Stimulated activated naive B cell treated with anti-CD40 and anti-IgM and Interleukin-4, amounts not matched to agents 10 μg/mL and 1 μg/mL and 100 μg/mL, for 72 hours (primary cell): ENCODE measurements at regions not wholly inside any gene's neighbourhood (a gene's known extent, or its start where the extent isn't known, plus 50 kb on each side); places are given as distances from the start of the nearest gene placed in this dataset.
"Not testable (repeated sequence)": the region's sequence is repeated elsewhere in the genome, so short reads cannot be mapped to it uniquely, and the experiment has no call there.

Experiments
- ATAC-seq, 2 donors: fragments of 150-1000 bp; cut with Tn5 transposase; replicated peaks; 2 replicates each; pipeline ENCODE4 v1.10.0; 2021; ENCODE audit warnings: moderate library complexity in 1 of 2
- DNase-seq: peaks from one replicate; pipeline ENCODE4 v3.0.0; 2021
- H3K27ac Mint-ChIP-seq: one replicate; pipeline ENCODE4 v1.8.0; 2022; ENCODE audit warnings: mild to moderate bottlenecking, mixed read lengths
- H3K27me3 Mint-ChIP-seq, 2 donors: one replicate each; pipeline ENCODE4 v1.8.0; 2022; ENCODE audit warnings: mixed read lengths in 2 of 2
- H3K36me3 Mint-ChIP-seq, 2 donors: one replicate each; pipeline ENCODE4 v1.8.0; 2022; ENCODE audit warnings: mixed read lengths in 2 of 2, mild to moderate bottlenecking in 1 of 2
- H3K4me1 Mint-ChIP-seq, 2 donors: one replicate each; pipeline ENCODE4 v1.8.0; 2022; ENCODE audit warnings: mixed read lengths in 2 of 2, mild to moderate bottlenecking in 1 of 2
- H3K4me3 Mint-ChIP-seq, 2 donors: one replicate each; pipeline ENCODE4 v1.8.0; 2022; ENCODE audit warnings: mild to moderate bottlenecking in 2 of 2, mixed read lengths in 2 of 2, moderate library complexity in 1 of 2
- H3K9me3 Mint-ChIP-seq, 2 donors: one replicate each; pipeline ENCODE4 v1.8.0; 2022; ENCODE audit warnings: mixed read lengths in 2 of 2, mild to moderate bottlenecking in 1 of 2

DNA sequence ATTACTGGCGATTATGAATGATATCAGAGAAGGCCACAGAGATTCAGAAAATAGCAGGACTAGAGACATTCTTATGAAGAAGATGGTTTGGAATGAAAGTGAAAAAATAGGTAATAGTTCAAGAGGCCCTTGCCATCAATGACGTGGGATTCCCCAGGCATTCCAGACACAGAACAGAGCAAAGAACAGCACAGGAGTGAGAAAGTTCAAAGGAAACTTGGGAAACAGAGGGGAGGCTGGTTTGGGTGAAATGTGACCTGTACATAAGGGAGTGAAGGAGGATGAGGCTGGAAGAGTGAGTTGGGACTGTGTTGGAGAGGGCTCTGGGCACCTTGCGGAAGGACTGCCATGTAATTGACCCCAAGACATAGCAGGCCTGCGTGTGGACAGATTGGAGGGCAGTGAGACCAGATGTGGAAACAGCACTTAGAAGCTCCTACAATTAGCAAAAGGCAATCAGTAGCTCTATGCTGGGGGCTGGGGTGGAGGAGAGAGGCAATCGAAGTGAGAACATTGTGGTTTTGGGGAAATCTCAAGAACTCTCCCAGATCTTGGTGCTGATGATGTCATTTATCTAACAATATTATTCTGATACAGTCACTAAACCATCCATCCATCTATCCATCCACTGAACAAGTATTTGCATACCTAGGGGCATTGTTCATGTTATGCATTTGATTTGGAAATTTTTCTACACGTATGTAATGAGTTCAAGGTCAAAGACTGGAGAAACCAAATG lies 365.3 kb upstream of the ZFHX3 start:
- H3K36me3 Mint-ChIP-seq, result no peaks in the 10 kb centered on the region
- H3K9me3 Mint-ChIP-seq, result peaks cover 0 to 2% of the 10 kb centered on the region in 2 donors
- no peak overlapping the region for H3K27ac Mint-ChIP-seq
- ATAC-seq, result no peak
- H3K4me3 Mint-ChIP-seq, result no peak overlapping the region
- no peak for DNase-seq
- no peaks in the 10 kb centered on the region for H3K4me1 Mint-ChIP-seq
- peaks cover 0 to 9% of the 10 kb centered on the region in 2 donors for H3K27me3 Mint-ChIP-seq

DNA sequence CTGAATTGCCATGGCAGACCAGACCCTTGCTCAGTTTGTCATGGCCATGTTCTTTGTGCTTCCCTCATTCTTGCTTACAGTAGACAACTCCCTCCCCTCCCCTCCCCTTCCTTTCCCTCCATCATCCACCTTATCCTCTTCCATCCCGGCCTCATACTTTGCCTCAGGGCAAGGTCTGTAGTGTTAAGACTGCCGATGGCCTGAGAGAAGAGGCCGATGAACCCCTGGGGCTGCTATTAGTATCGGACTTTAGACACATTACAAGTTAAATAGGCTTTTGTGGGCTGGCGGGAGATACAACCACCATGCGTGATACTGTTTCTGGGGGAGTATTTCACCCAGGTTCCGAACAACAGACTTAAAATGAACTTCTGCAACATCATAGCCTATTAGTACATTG lies 364.5 kb upstream of the ZFHX3 start:
- Mint-ChIP-seq H3K36me3 (no peaks in the 10 kb centered on the region), H3K4me1 (no peaks in the 10 kb centered on the region)
- ATAC-seq, result no peak

GRCh38 chr16:73408716-73409115 lies 360.8 kb upstream of the ZFHX3 start:
- no peak for ATAC-seq
- Mint-ChIP-seq H3K27me3 (peaks cover 0 to 9% of the 10 kb centered on the region in 2 donors), H3K4me3 (no peak overlapping the region), H3K36me3 (no peaks in the 10 kb centered on the region), H3K4me1 (no peaks in the 10 kb centered on the region), H3K9me3 (peaks cover 0 to 2% of the 10 kb centered on the region in 2 donors), H3K27ac (no peak overlapping the region)
- no peak for DNase-seq

More for the DNA sequence above, 364.5 kb upstream of the ZFHX3 start:
- peaks cover 0 to 9% of the 10 kb centered on the region in 2 donors for H3K27me3 Mint-ChIP-seq
- no peak overlapping the region for H3K4me3 Mint-ChIP-seq
- DNase-seq, result no peak
- no peak overlapping the region for H3K27ac Mint-ChIP-seq
- peaks cover 0 to 2% of the 10 kb centered on the region in 2 donors for H3K9me3 Mint-ChIP-seq

- H3K9me3 Mint-ChIP-seq, result peaks cover 0 to 2% of the 10 kb centered on the region in 2 donors
- no peaks in the 10 kb centered on the region for H3K4me1 Mint-ChIP-seq
Observed at GRCh38 chr16:73408311-73408710, 360.4 kb upstream of the ZFHX3 start.

GRCh38 chr16:73405851-73406250 lies 357.9 kb upstream of the ZFHX3 start:
- H3K36me3 Mint-ChIP-seq, result no peaks in the 10 kb centered on the region
- H3K4me1 Mint-ChIP-seq, result no peaks in the 10 kb centered on the region
- H3K27me3 Mint-ChIP-seq, result peaks cover 4 to 5% of the 10 kb centered on the region in 2 donors
- H3K4me3 Mint-ChIP-seq, result no peak overlapping the region
- ATAC-seq, result no peak
- no peak overlapping the region for H3K27ac Mint-ChIP-seq
- peaks cover 0 to 2% of the 10 kb centered on the region in 2 donors for H3K9me3 Mint-ChIP-seq
- DNase-seq, result no peak

More at GRCh38 chr16:73408311-73408710, 360.4 kb upstream of the ZFHX3 start:
- DNase-seq (no peak), ATAC-seq (no peak)
- Mint-ChIP-seq H3K4me3 (no peak overlapping the region), H3K27me3 (peaks cover 0 to 5% of the 10 kb centered on the region in 2 donors), H3K36me3 (no peaks in the 10 kb centered on the region), H3K27ac (no peak overlapping the region)

GRCh38 chr16:73404001-73404400 lies 356.1 kb upstream of the ZFHX3 start:
- H3K4me1 Mint-ChIP-seq, result no peaks in the 10 kb centered on the region
- H3K27ac Mint-ChIP-seq, result no peak overlapping the region
- H3K9me3 Mint-ChIP-seq, result no peaks in the 10 kb centered on the region
- no peak overlapping the region for H3K4me3 Mint-ChIP-seq
- no peak for ATAC-seq
- H3K27me3 Mint-ChIP-seq, result peaks cover 5 to 7% of the 10 kb centered on the region in 2 donors
- no peak for DNase-seq
- H3K36me3 Mint-ChIP-seq, result no peaks in the 10 kb centered on the region

GRCh38 chr16:73403291-73403690 lies 355.4 kb upstream of the ZFHX3 start:
- Mint-ChIP-seq H3K27ac (no peak overlapping the region), H3K9me3 (no peaks in the 10 kb centered on the region), H3K36me3 (no peaks in the 10 kb centered on the region), H3K4me1 (no peaks in the 10 kb centered on the region), H3K27me3 (peaks cover 5 to 7% of the 10 kb centered on the region in 2 donors), H3K4me3 (no peak overlapping the region)
- ATAC-seq, result no peak
- no peak for DNase-seq

GRCh38 chr16:73400951-73401350 lies 353.0 kb upstream of the ZFHX3 start:
- peaks cover 0 to 4% of the 10 kb centered on the region in 2 donors for H3K9me3 Mint-ChIP-seq
- H3K4me3 Mint-ChIP-seq, result no peak overlapping the region
- ATAC-seq, result no peak
- H3K27me3 Mint-ChIP-seq, result peaks cover 5 to 7% of the 10 kb centered on the region in 2 donors
- no peaks in the 10 kb centered on the region for H3K36me3 Mint-ChIP-seq
- no peaks in the 10 kb centered on the region for H3K4me1 Mint-ChIP-seq
- no peak for DNase-seq
- no peak overlapping the region for H3K27ac Mint-ChIP-seq

DNA sequence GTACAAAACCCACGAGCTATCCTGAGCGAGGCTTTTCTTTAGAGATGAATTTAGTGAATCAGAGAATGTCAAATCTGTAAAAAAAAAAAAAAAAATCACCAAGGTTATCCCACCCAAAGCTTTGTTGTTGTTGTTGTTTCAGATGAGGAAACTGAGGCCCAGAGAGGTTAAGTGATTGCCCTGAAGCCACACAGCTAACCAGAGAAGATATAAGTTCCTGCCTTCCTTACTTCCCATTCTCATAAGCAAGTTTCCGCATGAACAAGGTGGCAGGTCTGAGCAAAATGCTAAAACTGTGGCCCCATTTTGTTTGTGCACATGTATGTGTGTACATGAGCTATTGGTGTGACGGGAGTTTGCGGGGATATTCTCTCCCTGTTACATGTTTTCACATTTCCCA lies 352.1 kb upstream of the ZFHX3 start:
- DNase-seq, result no peak
- ATAC-seq, result no peak
- H3K4me3 Mint-ChIP-seq, result no peak overlapping the region
- H3K27ac Mint-ChIP-seq, result no peak overlapping the region
- no peaks in the 10 kb centered on the region for H3K36me3 Mint-ChIP-seq
- H3K4me1 Mint-ChIP-seq, result no peaks in the 10 kb centered on the region
- peaks cover 0 to 4% of the 10 kb centered on the region in 2 donors for H3K9me3 Mint-ChIP-seq
- peaks cover 5 to 7% of the 10 kb centered on the region in 2 donors for H3K27me3 Mint-ChIP-seq

GRCh38 chr16:73399486-73399885 lies 351.6 kb upstream of the ZFHX3 start:
- Mint-ChIP-seq H3K4me1 (no peaks in the 10 kb centered on the region), H3K27me3 (peaks cover 5 to 7% of the 10 kb centered on the region in 2 donors), H3K9me3 (peaks cover 0 to 4% of the 10 kb centered on the region in 2 donors), H3K27ac (no peak overlapping the region), H3K36me3 (no peaks in the 10 kb centered on the region), H3K4me3 (no peak overlapping the region)
- no peak for ATAC-seq
- no peak for DNase-seq

DNA sequence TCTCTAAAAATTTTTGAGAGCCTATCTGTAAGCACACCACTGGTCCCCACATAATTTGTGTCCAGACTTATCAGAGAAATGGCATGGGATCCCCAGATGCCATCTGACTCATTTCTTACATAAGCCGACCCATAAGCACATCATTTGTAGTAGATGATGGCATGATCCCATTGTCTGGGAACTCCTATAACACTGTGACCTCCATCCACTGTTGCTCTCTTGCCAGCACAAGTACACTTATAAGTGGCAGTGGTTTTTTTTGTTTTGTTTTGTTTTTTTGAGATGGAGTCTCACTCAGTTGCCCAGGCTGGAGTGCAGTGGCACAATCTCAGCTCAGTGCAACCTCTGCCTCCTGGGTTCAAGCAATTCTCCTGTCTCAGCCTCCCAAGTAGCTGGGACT lies 350.7 kb upstream of the ZFHX3 start:
- H3K27me3 Mint-ChIP-seq, H3K4me3 Mint-ChIP-seq, H3K4me1 Mint-ChIP-seq, H3K36me3 Mint-ChIP-seq, H3K9me3 Mint-ChIP-seq, DNase-seq, H3K27ac Mint-ChIP-seq, ATAC-seq: not testable (repeated sequence)

DNA sequence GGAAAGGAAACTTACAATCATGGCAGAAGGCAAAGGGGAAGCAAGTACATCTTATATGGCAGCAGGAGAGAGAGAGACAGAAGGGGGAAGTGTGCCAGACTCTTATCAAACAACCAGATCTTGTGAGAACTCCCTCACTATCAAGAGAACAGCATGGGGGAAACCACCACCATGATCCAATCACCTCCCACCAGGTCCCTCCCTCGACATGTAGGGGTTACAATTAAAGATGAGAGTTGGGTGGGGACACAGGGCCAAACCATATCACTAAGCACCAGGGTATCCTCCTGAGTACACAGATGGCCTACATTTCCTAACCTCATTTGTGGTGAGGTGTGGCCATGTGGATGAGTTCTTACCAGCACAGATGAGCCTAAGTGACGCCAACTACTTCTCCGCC lies 348.6 kb upstream of the ZFHX3 start:
- Mint-ChIP-seq H3K4me3 (no peak overlapping the region), H3K36me3 (no peaks in the 10 kb centered on the region), H3K27ac (no peak overlapping the region), H3K4me1 (no peaks in the 10 kb centered on the region), H3K27me3 (peaks cover 0 to 6% of the 10 kb centered on the region in 2 donors), H3K9me3 (peaks cover 0 to 4% of the 10 kb centered on the region in 2 donors)
- ATAC-seq (no peak), DNase-seq (no peak)

DNA sequence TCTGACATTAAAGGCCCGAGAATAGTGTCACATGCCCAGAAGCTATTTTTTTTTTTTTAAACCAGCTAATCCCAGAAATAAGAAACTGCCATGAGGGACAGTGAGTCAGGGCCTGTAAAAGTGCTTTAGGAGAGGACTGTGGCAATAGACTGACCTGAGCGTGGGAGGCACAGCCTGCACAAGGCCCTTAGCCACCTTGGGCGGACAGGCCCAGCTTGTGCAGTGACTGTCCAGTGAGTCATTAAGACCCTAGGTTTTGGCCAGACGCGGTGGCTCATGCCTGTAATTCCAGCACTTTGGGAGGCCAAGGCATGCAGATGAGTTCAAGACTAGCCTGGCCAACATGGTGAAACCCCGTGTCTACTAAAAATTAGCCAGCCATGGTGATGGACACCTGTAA lies 343.0 kb upstream of the ZFHX3 start:
- no peak for DNase-seq
- H3K4me1 Mint-ChIP-seq, result no peaks in the 10 kb centered on the region
- H3K4me3 Mint-ChIP-seq, result no peak overlapping the region
- no peaks in the 10 kb centered on the region for H3K36me3 Mint-ChIP-seq
- H3K27ac Mint-ChIP-seq, result no peak overlapping the region
- no peak for ATAC-seq
- H3K9me3 Mint-ChIP-seq, result no peaks in the 10 kb centered on the region
- peaks cover 0 to 3% of the 10 kb centered on the region in 2 donors for H3K27me3 Mint-ChIP-seq

DNA sequence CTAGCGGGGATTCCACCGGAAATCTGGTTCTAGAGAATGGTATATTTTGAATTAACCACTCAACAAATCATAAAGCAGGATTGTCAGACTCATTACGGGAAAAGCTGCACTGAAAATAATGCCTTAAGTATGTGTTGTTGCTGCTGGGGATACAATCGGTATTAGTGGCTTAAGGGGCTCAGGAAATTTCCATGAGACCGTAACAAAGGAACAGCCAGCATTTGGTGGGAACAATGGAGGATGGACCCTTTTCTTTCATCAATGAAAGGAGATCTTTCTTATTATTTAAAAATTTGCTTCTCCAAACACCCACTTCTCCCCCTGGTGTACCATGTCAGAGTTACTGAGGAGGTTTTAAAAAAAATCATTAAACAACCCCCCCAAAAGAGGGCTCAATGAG lies 342.6 kb upstream of the ZFHX3 start:
- no peak overlapping the region for H3K27ac Mint-ChIP-seq
- no peaks in the 10 kb centered on the region for H3K36me3 Mint-ChIP-seq
- ATAC-seq (no peak), DNase-seq (no peak)
- peaks cover 0 to 3% of the 10 kb centered on the region in 2 donors for H3K27me3 Mint-ChIP-seq
- no peaks in the 10 kb centered on the region for H3K4me1 Mint-ChIP-seq
- H3K4me3 Mint-ChIP-seq, result no peak overlapping the region
- H3K9me3 Mint-ChIP-seq, result no peaks in the 10 kb centered on the region

DNA sequence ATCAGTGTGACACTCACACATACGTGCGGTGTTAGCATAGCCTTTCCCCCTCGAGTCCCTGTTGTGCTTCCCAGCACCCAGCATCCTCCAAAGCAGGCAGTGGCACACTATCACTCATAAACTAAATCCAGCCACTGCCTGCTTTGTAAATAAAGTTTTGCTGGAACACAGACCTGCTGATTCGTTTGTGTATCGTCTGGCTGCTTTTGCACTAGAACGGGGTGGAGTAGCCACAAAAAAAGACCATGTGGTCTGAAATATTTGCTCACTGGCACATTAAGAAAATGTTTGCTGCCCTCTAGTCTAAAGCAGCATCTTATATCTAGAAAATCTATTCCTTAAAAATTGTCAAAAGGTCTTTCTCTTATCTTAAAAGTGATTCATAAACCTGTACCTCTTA lies 341.2 kb upstream of the ZFHX3 start:
- ATAC-seq, result no peak
- Mint-ChIP-seq H3K4me3 (no peak overlapping the region), H3K9me3 (peaks cover 0 to 3% of the 10 kb centered on the region in 2 donors), H3K27me3 (peaks cover 0 to 3% of the 10 kb centered on the region in 2 donors), H3K4me1 (no peaks in the 10 kb centered on the region), H3K36me3 (no peaks in the 10 kb centered on the region), H3K27ac (no peak overlapping the region)
- no peak for DNase-seq
